ENCODE measurements at regions not wholly inside any gene's neighbourhood (a gene's known extent, or its start where the extent isn't known, plus 50 kb on each side); places are given as distances from the start of the nearest gene placed in this dataset.

DNA sequence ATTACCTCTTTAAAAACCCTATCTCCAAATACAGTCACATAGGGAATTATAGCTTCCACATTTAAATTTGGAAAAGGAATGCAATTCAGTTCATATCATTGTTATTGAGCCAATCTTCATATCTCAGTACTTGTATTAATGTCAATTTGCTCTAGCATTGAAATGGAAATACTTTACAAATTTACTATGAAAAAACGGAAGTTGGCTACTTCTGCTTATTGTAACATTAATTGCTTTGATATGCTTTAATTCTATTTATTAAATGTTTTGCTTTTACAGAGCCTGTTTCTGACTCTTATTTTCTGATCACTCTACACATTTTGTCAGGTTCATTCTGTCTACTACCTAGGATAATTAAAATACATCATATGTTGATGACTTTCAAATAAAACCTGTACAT is 412.6 kb downstream of the KCNJ3 start:
- TF ChIP-seq EZH2 (IDR thresholded peaks at IDR 0.05; ENCODE audit: low read length, missing control alignments) (no peak), CTCF (conservative IDR thresholded peaks at IDR 0.05 in 1 of 2, IDR thresholded peaks at IDR 0.05 in 1 of 2; ENCODE audit: low read depth in 1 of 2, low read length in 2 of 2) (no peak)

Measured in fibroblast of lung (primary cell).